ENCODE measurements at regions not wholly inside any gene's neighbourhood (a gene's known extent, or its start where the extent isn't known, plus 50 kb on each side); places are given as distances from the start of the nearest gene placed in this dataset.

GRCh38 chr12:25041006-25041741, 92.3 kb upstream of the BCAT1 start (continued):
- TF ChIP-seq CHD7 (IDR thresholded peaks at IDR 0.05; ENCODE audit: insufficient replicate concordance, low read length): no peak
- TF ChIP-seq GTF2F1 (IDR thresholded peaks at IDR 0.05; ENCODE audit: borderline replicate concordance, low read depth, low read length): no peak
- no peak for TF ChIP-seq E2F6 (IDR thresholded peaks at IDR 0.05)
- TF ChIP-seq TCF12 (IDR thresholded peaks at IDR 0.05; ENCODE audit: low read depth, low read length): no peak
- TF ChIP-seq HDAC6 (IDR thresholded peaks at IDR 0.05; ENCODE audit: low read depth, low read length): no peak
- TF ChIP-seq CBX8 (IDR thresholded peaks at IDR 0.05; ENCODE audit: borderline replicate concordance, low read depth, low read length): no peak
- TF ChIP-seq KDM5A (IDR thresholded peaks at IDR 0.05; ENCODE audit: low read length): no peak
- no peak for TF ChIP-seq SP4 (IDR thresholded peaks at IDR 0.05; ENCODE audit: low read length)
- TF ChIP-seq YY1 (IDR thresholded peaks at IDR 0.05; ENCODE audit: low read depth, low read length): no peak
